Forelimb muscle (tissue), 1 donor: ENCODE measurements at regions not wholly inside any gene's neighbourhood (a gene's known extent, or its start where the extent isn't known, plus 50 kb on each side); places are given as distances from the start of the nearest gene placed in this dataset.

Source experiments
- DNase-seq: peaks from one replicate; pipeline ENCODE4 v3.0.0-alpha.2; 2013; ENCODE audit warnings: low read depth

DNA sequence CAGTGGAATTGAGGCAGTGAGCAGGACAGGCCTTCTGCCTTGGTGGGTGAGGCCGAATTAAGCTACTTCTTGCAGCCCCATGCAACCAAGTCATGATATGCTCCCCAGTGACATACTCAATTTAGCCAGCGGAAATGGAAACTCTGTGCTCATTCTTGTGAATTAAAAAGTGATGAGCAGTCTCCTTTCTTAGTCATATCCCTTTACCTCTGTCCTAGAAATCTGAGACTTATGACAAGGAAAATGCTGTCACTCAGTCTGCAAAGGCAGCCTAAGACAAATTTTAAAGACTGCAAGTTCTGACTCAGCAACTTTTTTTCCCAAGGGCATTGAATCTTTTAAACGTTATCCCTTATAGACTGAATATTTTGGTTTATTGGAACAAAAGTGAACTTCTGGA is 218.2 kb downstream of the SH3BP4 start:
- peak; percentile 24 for DNase-seq

DNA sequence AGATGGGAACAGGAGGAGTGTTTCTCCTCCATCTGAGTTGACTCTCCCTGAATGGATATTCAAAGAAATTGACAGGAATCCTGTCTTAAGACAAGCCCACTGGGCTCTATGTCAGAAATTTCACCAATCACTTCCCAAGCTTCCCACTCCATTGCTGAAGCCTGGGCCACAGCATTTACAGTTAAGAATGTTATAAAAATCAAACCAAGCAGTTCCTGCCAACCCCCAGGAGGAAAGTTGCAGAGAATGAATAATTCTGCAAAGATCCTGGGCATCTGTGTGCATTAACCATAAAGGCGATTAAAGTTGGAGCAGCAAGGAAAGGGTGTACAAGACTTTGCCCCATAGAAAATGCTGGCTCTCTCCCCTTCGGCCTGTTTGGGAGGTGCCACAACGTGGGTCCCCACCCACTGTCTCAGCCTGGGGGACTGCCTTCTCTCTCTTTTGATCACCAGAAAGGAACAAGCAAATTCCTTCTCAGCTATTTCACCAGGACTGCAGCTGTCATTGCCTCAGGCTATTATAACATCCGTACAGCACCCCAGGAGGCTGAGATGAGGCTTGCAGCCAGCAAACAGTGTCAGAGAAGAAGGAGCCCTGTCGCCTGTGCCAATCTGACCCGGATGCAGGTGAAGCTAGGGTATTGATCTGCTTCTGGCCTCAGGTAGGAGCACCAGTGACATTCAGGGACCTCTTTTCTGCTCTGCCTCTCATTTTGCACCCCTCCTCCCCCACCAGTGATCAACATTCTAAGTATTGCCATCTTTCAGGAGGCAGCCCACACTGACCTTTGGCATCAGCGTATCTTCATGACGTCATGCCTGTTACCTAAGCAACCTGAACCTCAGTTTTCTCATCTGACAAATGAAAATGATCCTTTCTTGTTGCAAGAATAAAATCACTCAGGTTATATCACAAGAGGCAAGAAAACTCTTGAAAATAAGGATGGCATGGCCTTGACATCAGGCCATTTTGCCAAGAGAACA is 219.0 kb downstream of the SH3BP4 start:
- DNase-seq = no peak

DNA sequence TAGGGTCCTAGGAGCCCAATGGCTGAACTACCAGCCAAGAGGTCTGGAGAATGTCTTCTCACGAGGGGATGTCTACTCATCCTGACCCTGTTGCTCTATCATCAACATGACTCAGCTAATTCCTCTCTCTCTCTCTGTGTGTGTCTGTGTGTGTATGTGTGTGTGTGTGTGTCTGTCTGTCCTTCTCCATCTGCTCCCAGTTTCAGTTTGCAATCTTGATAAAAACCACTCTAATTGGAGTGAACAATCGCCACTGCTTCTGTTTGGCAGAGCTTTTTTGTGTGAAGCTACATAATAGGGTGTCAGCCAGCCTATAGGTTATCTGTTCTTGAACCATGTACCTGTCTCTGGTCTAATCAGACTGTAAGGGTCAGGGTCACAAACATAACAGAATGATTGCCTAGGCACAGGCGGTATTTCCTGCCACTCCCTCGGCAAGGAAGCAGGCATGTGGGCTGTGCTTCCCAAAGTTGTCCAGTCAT is 219.8 kb downstream of the SH3BP4 start:
- no peak for DNase-seq

DNA sequence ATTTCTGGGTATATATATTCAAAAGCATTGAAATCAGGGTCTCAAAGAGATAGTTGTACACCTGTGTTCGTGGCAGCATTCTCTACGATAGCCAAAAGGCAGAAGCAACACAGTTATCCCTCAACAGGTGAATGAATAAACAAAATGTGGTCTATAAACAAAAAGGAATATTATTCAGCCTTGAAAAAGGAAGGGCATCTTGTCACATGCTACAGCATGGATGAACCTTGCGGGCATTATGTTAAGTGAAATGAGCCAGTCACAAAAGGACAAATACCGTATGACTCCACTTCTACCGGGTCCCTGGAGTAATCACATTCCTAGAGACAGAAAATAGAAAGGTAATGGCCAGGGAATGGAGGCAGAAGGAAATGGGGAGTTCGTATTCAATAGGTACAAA is 228.8 kb downstream of the SH3BP4 start:
- DNase-seq = no peak

DNA sequence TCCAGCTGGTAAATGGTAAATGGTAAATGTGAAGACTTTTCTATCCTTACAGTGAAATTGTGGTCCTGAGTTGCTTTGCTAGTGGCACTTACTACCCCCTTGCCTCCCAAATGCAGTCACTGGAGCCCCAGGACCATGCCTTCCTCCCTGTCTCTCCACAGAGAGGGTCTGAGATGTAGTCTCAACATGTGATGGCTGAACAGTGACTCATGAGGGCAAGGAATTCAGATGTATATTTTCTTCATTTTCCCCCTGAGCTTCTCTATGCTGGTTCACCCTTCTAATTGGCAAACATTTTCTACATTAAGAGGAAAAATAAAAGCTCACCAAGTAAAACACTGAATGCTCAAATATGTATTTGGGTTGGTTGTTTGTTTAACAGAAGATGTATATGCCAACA is 232.0 kb downstream of the SH3BP4 start:
- no peak for DNase-seq

DNA sequence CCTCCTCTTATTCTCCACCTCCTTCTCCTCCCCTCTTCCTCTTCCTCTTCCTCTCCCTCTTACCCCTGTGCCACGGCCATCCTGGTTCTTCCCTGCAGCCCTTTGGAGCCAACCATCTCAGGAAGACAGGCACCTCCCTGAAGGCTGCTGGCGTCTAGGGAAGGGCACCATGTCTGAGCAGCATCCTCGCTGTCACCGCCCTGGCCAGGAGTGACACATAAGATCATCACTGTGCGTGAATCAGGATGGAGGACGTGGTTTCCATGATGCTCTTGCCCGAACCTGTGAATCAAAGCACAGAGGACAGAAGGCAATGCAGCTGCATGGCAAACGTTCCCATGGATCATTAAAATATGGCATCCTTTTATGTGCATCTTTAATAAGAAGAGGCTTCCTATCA is 236.0 kb downstream of the SH3BP4 start:
- DNase-seq = no peak

DNA sequence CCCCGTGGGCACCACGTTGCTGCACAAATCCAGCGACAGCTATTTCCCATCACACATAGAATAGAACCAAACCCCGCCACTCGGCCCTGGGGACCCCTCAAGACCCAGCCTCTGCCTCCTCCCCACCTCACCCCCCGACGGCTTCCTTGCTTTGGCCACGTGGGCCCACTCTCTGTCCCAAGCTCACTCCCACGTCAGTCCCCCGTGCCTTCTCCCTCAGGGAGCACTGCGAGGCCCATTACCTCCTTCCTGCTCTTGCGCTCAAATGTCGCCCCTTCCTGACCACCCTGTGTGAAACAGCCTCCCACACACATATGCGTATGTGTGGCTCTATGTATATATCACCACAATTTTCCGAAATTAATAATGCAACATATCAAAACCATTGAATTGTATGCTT is 239.7 kb downstream of the SH3BP4 start:
- DNase-seq = no peak

DNA sequence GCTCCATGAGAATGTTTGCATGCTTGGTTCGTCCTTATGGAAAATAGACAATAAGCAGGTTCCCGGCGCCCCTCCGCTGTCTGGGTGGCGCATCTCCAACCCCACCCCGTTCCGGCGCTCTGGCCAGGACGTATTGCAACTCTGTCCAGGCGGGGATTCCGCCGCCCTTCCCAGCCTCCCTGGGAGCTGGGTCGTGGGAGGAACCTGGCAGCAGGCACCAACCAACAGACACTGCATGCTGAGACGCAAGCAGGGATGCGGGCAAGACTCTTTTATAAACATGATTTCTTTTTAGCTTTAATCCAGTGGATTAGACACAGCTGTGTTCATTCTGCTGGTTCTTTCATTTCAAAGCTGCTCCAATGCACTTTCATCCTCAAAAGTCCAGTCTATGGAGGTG is 240.2 kb downstream of the SH3BP4 start:
- no peak for DNase-seq

DNA sequence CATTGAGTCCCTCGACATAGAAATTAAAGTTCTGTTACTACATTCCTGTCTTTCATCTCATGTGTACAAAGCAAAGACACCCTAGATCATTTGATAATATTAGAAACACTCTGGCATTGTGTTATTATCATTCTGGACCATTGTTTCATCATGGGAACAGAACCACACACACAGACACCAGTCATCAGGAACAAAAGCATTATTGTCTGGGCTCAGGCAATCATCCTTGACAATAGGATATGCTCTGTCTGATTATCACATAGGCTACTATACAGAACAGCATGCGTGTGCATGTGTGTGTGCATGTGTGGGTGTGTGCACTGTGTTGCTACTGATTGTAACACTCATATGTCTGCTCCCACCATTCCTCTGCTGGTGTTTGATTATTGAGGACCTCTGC is 242.5 kb downstream of the SH3BP4 start:
- no peak for DNase-seq

DNA sequence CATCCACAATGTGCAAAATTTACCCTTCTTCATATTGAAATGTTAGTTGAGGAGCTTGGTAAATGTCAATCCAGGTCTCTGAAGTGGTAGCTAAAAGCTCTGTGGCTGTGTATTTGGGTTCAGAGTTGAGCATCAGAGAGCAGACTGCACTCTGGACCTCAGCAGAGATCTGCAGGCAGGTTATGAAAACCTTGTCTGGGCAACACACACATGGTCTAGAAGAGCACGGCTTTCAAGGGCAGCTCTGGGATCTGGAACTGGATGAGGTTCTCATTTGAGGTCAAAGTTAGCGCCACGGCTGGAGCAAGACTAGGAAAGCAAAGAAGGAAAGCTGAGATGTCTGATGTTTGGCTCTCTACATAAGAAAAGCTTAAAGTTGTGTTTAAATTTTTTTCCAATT is 243.0 kb downstream of the SH3BP4 start:
- no peak for DNase-seq

DNA sequence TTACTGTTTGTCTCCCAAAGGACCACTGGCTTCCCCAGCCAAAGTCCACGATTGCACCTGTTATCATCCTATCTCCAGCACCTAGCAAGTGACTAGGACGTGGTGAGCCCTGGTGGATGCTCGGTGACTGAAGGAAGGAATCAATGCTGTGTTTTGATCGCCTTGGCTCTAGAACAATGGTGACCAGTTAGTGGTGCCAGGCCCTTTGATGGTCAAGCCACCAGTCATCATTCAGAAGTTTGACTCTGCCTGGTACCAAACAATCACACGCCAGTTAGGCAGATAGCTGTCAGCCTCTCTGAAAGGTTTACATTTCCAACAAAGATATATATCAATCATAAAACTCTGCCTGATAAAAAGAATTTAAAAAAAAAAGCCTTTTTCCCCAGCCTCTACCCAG is 244.1 kb downstream of the SH3BP4 start:
- no peak for DNase-seq

DNA sequence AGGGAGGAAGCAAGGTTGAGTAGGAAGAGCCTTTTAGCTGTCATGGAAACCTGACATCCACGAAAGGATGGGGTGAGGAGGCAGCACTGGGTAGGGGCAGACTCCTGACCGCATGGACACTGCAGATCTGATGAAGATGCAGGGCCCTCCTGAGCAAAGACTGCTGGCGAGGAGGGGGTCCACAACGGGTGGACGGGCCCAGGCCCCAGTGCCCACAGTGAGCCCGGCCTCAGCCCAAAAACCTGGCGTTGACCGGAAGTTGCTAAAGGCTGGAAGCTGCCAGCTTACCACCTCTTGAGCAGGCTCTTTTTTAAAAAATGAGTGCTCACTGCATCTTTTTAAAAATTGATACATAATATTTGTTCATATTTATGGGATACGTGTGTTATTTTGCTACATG is 247.3 kb downstream of the SH3BP4 start:
- no peak for DNase-seq

DNA sequence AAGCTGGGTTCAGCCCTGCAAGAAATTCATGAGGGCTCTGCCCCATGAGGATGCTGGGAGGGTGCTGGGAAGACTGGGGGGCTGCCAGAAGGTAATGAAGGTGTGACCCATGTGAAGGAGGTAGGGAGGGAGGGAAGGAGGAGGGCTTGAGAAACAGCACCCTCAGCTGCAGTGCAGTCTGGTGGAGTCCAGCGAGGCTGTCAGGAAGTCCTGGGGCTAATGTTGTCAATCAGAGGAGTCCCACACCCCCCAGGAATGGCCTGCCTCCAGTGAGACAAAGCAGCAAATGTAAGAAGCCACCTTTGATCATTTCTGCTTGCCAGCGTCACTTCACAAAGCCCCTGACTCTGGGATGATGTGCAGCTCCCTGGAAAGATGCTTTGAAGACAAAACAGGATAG is 248.4 kb downstream of the SH3BP4 start:
- no peak for DNase-seq

DNA sequence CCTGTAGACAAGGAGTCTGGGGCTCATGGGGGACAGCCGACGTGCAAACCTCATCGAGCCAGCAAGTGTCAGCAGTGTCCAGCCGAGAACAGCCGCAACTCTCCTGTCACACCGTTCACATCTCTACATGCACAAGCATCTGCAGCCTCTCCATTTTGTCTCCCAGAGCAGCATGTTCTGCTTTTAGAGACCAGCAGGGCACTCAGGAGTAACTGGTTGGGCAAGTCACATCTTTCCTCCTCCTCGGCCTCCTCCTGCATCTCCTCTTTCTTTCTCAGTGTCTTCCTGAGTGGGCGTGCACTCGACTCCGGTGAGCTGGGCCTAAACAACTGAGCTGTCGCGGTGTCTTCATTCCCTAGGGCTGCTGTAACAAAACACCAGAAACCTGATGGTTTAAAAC is 249.9 kb downstream of the SH3BP4 start:
- no peak for DNase-seq

DNA sequence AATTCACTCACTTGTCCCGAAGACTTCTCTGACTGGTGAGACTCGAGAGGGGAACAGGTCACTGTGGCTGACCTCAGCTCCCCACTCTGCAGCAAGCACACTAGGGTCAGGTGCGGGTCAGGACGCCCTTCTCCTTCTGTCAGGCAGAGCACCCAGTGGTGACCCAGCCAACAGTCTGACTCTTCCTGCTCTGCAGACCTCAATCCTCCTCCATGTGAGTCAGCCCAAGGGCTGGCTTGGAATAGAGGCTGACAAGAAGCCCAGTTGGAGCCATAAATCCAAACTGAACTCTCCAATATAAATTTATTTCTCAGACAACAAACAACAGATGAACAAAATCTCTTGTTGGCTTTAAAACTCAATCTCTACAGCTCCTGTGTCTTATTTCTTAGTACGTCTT is 253.1 kb downstream of the SH3BP4 start:
- no peak for DNase-seq

DNA sequence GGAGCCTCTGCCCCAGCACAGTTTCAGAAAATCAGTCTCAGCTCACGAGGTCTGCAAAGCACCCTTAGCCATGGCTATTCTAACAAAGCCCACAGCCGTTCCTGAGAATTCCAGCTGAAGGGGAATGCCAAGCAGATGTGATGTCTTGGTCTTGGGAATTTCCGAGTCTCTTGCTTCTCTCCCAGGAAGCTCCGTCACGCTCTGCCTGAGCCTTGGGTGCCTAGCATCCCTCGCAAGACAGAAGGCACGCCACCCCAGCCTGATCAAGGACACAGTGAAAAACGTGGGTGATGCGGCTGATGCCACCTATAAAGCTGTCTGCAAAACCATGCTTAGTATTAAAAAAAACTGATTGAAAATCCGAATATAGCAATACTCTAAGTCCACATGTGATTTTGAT is 254.6 kb downstream of the SH3BP4 start:
- DNase-seq = no peak

DNA sequence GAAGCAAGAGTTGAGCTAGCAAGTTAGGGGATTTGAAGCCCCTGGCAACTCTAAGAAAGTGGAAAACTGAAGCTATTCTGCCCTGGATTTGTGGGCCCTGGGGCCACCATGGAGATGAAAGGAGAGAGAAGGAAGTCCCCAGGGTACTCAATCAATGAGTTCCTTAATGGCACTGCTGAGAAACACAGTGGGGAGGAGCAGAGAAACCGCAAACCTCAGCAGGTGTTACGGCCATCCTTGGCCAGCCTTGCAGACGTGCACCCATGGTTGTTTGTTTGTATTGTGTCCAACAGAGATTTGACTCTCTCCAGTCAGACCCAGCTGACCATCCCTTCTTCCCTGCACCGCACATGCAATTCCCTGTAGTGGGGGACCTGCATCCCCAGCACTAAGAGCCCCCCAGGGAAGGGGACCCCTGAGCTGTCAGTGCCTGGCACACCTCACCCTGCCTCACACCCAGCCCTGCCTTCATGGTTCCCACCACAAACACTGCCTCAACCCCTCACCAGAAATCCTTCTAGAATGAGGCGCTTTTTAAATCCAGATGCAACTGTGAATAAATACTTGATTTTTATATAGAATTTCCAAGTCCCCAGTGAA is 255.3 kb downstream of the SH3BP4 start:
- DNase-seq = no peak

DNA sequence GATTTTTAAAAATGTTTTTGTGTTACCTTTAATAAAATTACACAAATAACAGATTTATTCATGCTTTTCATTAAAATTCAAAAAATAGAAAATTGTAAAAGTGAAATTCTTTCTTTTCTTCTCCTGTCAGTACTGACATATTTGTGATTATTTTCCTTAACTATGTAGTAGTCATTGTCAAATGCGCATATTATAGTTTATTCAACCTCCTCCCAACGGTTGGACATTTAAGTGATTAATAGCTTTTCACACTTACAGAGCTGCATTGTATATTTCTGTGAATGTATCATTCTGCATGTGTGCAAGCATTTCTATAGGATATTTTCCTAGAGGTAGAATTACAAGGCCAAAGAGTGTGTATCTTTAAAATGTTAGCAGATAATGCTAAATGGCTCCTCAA is 259.2 kb downstream of the SH3BP4 start:
- DNase-seq = no peak

DNA sequence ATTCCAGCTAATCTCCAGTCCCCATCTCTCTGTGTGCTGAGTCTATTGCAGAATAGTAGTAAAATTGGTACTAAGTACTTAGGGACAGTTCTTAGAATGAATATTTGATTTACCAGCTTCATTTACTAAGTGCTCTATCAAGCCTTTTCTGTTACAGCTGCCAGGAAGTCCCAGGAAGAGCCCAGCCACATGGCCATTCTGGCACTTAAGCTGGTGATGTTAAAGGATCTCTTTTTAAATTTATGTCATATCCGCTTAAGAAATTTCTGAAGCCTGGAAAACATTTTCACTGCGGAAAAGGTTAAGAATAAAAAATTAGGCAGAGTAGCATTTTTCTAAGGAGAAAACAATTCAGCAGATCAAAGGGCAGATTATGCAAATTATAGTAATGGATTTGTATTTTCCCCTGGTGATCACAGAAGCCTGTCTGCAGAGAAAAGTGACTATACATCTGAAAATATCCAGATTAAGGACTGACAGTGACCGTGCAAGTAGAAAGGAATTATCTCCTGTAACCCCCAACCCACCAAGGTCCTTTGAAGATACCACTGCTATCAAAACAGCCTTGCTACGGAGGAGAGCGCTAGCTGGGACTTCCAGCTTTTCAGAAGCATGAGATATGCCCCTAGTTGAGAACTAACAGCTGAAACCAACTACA is 260.8 kb downstream of the SH3BP4 start:
- DNase-seq = no peak

DNA sequence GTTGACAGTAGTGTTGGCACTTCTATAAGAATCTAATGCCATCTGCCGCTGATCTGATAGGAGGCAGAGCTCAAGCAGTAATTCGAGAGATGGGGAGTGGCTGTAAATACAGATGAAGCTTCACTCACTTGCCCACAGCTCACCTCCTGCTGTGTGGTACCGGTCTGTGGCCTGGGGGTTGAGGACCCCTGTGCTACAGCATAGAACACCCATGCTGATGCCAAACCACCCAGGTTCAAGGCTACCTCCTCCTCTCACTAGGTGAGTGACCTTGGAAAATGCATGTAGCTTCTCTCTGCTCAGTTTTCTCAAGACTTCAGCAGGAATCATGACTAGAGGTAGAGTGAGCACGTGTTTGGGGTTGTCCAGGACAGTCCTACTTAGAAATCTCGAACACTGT is 263.4 kb downstream of the SH3BP4 start:
- no peak for DNase-seq

DNA sequence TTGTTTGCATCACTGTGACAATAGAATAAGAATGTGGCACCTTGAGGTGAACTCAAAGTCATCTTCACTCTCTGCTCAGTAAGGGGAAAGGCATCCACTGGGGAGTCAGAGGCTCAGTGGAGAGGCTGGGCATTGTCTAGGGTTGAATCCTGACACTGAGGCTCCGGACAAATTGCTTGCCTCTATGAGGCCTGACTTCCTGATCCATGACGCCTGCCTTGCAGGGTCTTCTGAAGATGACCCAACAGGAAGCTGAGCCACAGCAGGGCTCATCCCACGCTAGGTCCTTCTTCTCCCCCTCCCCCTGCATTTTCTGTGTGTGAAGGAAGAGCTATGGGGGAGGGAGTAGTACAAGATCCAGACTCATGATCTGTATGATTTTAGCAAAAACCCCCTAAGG is 265.1 kb downstream of the SH3BP4 start:
- no peak for DNase-seq

DNA sequence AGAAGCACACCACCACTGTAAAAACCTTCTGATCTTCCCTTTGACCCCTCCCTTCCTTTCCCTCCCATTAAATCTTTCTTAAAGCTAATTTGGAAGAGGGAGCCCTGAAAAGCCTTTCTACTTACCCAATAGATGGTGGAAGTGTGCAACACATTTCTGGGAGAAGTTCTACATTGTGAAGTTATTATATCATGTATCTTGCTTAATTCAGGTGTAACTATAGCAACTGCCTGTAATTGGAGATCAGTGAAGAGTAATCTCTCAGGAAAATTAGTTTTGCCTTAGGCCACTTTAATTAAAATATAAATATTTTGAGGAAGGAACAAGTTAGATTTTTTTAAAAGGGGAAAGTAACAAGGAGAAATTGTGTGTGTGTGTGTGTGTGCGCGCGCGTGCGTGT is 266.0 kb downstream of the SH3BP4 start:
- DNase-seq = no peak

DNA sequence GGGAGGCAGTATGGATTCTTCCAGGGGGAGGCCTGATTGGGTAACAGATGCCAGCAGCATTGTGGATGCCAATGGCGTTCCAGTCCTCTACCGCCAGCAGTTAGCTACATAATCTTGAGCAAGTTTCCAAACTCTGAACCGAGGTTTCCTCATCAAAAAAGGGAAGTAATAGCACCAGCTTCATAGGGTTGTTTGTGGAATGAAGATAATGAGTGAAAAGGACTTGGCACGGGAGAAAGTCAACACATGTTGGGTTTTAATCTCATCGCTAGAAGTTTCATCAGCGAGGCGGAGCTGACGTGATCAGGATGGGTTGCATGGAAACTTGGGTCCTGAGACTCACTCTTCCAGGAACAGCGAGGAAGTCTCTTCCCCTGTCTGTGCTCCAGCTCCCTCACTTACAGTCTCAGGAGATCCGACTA is 266.7 kb downstream of the SH3BP4 start:
- no peak for DNase-seq
